Rectal smooth muscle tissue (tissue), 1 donor: ENCODE measurements at regions not wholly inside any gene's neighbourhood (a gene's known extent, or its start where the extent isn't known, plus 50 kb on each side); places are given as distances from the start of the nearest gene placed in this dataset.

ENCODE experiments used
- H3K27ac ChIP-seq: one replicate; pipeline ENCODE4 v1.7.0; 2013; ENCODE audit warnings: low read depth, low read length, inconsistent platforms
- H3K27me3 ChIP-seq: one replicate; pipeline ENCODE4 v1.7.0; 2013; ENCODE audit warnings: low read length; ENCODE audit not compliant: control insufficient read depth, insufficient read depth
- H3K36me3 ChIP-seq: one replicate; pipeline ENCODE4 v1.7.0; 2013; ENCODE audit warnings: low read length; ENCODE audit not compliant: control insufficient read depth, insufficient read depth
- H3K4me1 ChIP-seq: one replicate; pipeline ENCODE4 v1.7.0; 2013; ENCODE audit warnings: low read length; ENCODE audit not compliant: control insufficient read depth, insufficient read depth
- H3K4me3 ChIP-seq: one replicate; pipeline ENCODE4 v1.7.0; 2013; ENCODE audit warnings: low read length
- H3K9ac ChIP-seq: one replicate; pipeline ENCODE4 v1.7.0; 2013; ENCODE audit warnings: low read length

- Histone ChIP-seq H3K4me1 (no peaks in the 10 kb centered on the region), H3K27me3 (no peaks in the 10 kb centered on the region), H3K9ac (no peak overlapping the region), H3K36me3 (no peaks in the 10 kb centered on the region), H3K4me3 (no peak overlapping the region), H3K27ac (no peak overlapping the region)
Observed at GRCh38 chr13:82938644-82939043, 943.6 kb downstream of the SLITRK1 start.

GRCh38 chr13:82934000-82934399 lies 948.3 kb downstream of the SLITRK1 start:
- Histone ChIP-seq H3K9ac (no peak overlapping the region), H3K36me3 (no peaks in the 10 kb centered on the region), H3K27me3 (no peaks in the 10 kb centered on the region), H3K4me3 (no peak overlapping the region), H3K27ac (no peak overlapping the region), H3K4me1 (no peaks in the 10 kb centered on the region)

GRCh38 chr13:82925114-82925513 lies 957.2 kb downstream of the SLITRK1 start:
- Histone ChIP-seq H3K4me1 (no peaks in the 10 kb centered on the region), H3K27ac (no peak overlapping the region), H3K9ac (no peak overlapping the region), H3K36me3 (no peaks in the 10 kb centered on the region), H3K27me3 (no peaks in the 10 kb centered on the region), H3K4me3 (no peak overlapping the region)

DNA sequence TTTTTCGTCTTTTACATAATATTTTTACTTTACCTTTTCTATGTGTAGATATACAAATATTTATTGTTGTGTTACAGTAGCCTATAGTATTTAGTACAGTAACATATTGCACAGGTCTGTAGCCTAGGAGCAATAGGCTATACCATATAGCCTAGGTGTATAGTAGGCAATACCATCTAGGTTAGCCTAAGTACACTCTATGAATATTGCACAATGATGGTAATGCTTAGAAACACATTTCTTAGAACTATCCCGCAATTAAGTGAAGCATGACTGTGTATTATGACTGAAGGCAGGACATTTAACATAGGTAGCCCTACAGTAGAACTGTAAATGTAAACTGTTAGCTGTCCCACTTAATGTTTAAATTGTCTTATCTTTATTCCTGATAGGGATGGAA lies 964.3 kb downstream of the SLITRK1 start:
- no peaks in the 10 kb centered on the region for H3K36me3 ChIP-seq
- no peak overlapping the region for H3K4me3 ChIP-seq
- H3K27ac ChIP-seq = no peak overlapping the region
- H3K9ac ChIP-seq = no peak overlapping the region
- H3K4me1 ChIP-seq = no peaks in the 10 kb centered on the region
- no peaks in the 10 kb centered on the region for H3K27me3 ChIP-seq

DNA sequence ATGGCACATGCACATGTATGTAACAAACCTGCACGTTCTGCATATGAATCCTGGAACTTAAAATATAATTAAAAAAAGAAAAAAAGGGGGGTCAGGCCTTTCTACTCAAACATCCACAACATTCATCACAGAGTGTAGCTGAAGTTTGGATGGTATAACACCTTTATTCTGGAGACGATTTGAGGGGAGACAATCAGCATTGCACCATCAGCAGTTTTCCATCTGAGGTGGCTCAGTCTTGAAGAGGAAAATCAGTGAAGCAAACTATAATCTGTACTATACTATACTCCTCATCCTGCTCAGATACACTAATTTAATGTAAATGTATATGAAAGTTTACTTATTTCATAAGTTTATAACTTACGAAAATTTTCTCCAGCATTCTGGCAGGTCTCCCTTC lies 969.7 kb downstream of the SLITRK1 start:
- Histone ChIP-seq H3K27ac (no peak overlapping the region), H3K36me3 (no peaks in the 10 kb centered on the region), H3K4me3 (no peak overlapping the region), H3K9ac (no peak overlapping the region), H3K27me3 (no peaks in the 10 kb centered on the region), H3K4me1 (no peaks in the 10 kb centered on the region)

GRCh38 chr13:82905071-82905470 lies 977.2 kb downstream of the SLITRK1 start:
- no peak overlapping the region for H3K4me3 ChIP-seq
- no peaks in the 10 kb centered on the region for H3K36me3 ChIP-seq
- H3K27me3 ChIP-seq = no peaks in the 10 kb centered on the region
- H3K9ac ChIP-seq = no peak overlapping the region
- H3K27ac ChIP-seq = no peak overlapping the region
- H3K4me1 ChIP-seq = no peaks in the 10 kb centered on the region

- Histone ChIP-seq H3K9ac (no peak overlapping the region), H3K27me3 (no peaks in the 10 kb centered on the region), H3K27ac (no peak overlapping the region), H3K4me3 (no peak overlapping the region), H3K4me1 (no peaks in the 10 kb centered on the region), H3K36me3 (no peaks in the 10 kb centered on the region)
Observed at GRCh38 chr13:82900453-82900852, 981.8 kb downstream of the SLITRK1 start.

DNA sequence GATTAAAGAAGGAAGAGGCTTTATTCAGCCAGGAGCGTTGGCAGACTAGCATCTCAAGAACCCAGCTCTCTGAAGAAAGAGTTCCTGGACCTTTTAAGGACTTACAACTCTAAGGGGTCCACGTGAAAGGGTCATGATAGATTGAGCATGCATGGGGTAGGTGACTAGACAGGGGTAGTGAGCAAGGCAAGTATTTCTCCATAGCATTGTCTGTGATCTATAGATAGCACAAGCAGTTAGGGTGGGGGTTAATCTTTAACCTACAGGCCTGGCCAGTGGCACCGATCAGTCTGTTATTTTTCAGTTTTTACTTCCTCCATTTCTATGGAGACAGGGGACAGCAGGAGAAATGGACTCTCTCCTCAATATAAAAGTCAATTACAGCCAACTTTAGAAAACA lies 983.7 kb downstream of the SLITRK1 start:
- Histone ChIP-seq H3K27ac (no peak overlapping the region), H3K27me3 (no peaks in the 10 kb centered on the region), H3K4me3 (no peak overlapping the region), H3K9ac (no peak overlapping the region), H3K4me1 (no peaks in the 10 kb centered on the region), H3K36me3 (no peaks in the 10 kb centered on the region)

DNA sequence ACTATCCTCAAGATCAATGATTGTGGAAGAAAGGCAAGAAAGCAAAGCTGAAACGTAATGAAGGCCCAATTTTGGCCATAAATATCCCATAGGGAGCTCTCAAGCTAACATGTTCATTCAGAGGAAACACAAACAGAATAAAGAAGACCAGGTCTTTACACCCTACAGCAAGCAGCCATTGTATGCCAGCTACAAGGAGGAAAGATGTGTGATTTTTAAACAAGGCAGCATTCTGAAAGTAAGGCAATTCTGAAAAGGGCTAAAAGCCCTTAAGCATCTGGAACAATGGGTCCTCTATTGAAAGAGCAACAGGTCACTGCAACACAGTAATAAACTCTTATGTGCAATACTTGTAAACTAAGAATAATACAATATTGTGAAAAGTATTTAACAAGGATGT lies 1002.4 kb downstream of the SLITRK1 start:
- Histone ChIP-seq H3K4me1 (no peaks in the 10 kb centered on the region), H3K9ac (no peak overlapping the region), H3K27me3 (no peaks in the 10 kb centered on the region), H3K36me3 (no peaks in the 10 kb centered on the region), H3K4me3 (no peak overlapping the region), H3K27ac (no peak overlapping the region)

- Histone ChIP-seq H3K4me3 (no peak overlapping the region), H3K4me1 (no peaks in the 10 kb centered on the region), H3K27ac (no peak overlapping the region), H3K27me3 (no peaks in the 10 kb centered on the region), H3K36me3 (no peaks in the 10 kb centered on the region), H3K9ac (no peak overlapping the region)
Observed at GRCh38 chr13:82878536-82878935, 1003.7 kb downstream of the SLITRK1 start.

DNA sequence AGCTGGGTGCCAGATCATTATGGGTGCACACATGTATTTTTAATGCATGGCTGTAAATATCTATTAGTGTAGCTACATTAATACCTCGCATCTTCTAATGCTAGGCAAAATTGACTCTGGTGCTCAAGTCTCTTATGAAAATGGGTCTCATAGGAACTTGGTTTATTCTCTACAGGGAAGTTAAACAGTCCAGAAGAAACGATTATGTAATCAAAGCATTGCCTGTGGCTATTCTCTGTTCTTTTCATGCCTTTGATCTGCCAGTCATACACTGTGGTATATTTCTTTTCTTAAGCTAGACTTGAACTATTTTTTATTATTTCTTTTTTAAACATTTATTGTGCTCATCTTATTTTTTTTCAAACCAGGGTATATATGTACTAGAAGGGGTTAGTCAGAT lies 1015.0 kb downstream of the SLITRK1 start:
- H3K4me3 ChIP-seq = no peak overlapping the region
- no peaks in the 10 kb centered on the region for H3K4me1 ChIP-seq
- no peaks in the 10 kb centered on the region for H3K27me3 ChIP-seq
- no peak overlapping the region for H3K9ac ChIP-seq
- no peak overlapping the region for H3K27ac ChIP-seq
- no peaks in the 10 kb centered on the region for H3K36me3 ChIP-seq

DNA sequence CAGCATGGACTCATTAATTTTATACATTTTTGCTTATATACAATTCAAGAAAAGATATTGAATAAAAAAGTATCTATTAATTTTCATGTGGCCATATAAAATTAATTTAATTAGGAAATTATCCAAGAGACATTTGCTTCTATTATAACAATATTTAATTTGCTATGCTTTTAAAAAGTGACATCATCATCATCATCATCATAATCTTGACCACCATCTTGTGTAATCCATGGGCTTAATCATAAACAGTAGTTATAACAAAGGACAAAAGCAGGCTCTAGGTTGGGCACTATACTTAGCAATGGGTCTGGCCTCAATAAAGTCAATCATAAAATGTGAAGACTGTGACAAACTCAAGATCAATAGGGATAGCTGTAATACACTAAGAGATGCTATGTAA lies 1031.6 kb downstream of the SLITRK1 start:
- no peaks in the 10 kb centered on the region for H3K4me1 ChIP-seq
- no peak overlapping the region for H3K4me3 ChIP-seq
- H3K36me3 ChIP-seq = no peaks in the 10 kb centered on the region
- H3K27me3 ChIP-seq = no peaks in the 10 kb centered on the region
- H3K9ac ChIP-seq = no peak overlapping the region
- no peak overlapping the region for H3K27ac ChIP-seq

DNA sequence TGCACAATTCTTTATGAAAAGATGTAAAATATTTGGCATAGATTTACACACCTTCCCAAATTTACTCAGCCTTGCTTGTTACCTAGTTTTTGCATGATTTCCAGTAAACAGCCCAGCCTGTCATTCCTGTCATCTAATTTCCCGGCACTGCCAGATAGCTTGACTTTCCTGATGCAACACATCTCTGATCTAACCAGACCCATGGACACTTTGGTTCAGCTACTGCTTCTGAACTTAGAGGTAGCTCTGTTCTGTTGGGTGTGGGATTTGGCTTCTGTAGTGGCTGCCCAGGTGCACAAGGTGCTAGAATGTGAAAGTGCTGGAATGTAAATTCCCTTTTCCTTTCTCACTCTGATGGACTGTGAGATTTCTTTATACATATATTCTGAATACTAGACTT lies 1033.5 kb downstream of the SLITRK1 start:
- Histone ChIP-seq H3K4me3 (no peak overlapping the region), H3K27me3 (no peaks in the 10 kb centered on the region), H3K9ac (no peak overlapping the region), H3K4me1 (no peaks in the 10 kb centered on the region), H3K27ac (no peak overlapping the region), H3K36me3 (no peaks in the 10 kb centered on the region)

GRCh38 chr13:82847595-82847994 lies 1034.7 kb downstream of the SLITRK1 start:
- H3K27ac ChIP-seq = no peak overlapping the region
- H3K36me3 ChIP-seq = no peaks in the 10 kb centered on the region
- no peak overlapping the region for H3K9ac ChIP-seq
- no peak overlapping the region for H3K4me3 ChIP-seq
- H3K4me1 ChIP-seq = no peaks in the 10 kb centered on the region
- H3K27me3 ChIP-seq = no peaks in the 10 kb centered on the region
